ENCODE measurements at regions not wholly inside any gene's neighbourhood (a gene's known extent, or its start where the extent isn't known, plus 50 kb on each side); places are given as distances from the start of the nearest gene placed in this dataset.

DNA sequence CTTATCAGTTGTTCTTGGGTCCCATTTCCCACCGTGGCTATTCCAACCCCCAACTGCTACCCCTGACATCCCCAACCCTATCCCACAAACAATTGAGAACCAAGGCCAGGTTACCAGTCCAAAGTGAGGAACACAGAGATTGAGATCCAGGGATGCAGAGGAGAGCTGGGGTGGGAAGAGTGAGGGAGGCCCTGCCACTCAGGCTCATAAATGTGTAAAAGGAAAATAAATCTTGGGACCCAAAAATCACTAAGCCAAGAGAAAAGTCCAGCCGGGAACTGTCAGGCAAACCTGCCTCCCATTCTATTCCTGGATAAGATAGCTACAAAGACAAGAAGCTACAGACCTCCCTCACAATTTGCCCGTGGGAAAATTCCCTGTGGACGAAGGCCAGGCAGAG is 101.1 kb upstream of the DLG1 start:
- Histone ChIP-seq H3K9ac (ENCODE audit: low read depth, low read length) (no peak overlapping the region), H3K79me2 (ENCODE audit: insufficient read depth, low read length) (no peaks in the 10 kb centered on the region), H3K4me3 (ENCODE audit: low read depth in 1 of 2, low read length in 2 of 2) (no peak overlapping the region), H3K27me3 (ENCODE audit: insufficient read depth, low read length, poor library complexity) (no peaks in the 10 kb centered on the region), H3K36me3 (ENCODE audit: insufficient read depth, low read length) (no peaks in the 10 kb centered on the region), H3K4me1 (ENCODE audit: insufficient read depth, low read length) (no peaks in the 10 kb centered on the region), H3K9me3 (ENCODE audit: insufficient read depth, low read length, severe bottlenecking) (no peaks in the 10 kb centered on the region), H3K4me2 (ENCODE audit: insufficient read depth, low read length) (no peak overlapping the region), H2AFZ (ENCODE audit: low read depth, low read length) (no peak overlapping the region), H3K27ac (ENCODE audit: low read length) (no peak overlapping the region), H4K20me1 (ENCODE audit: insufficient read depth, low read length) (no peaks in the 10 kb centered on the region)
- no peak for DNase-seq
- no peak for ATAC-seq (ENCODE audit: insufficient read depth, low read depth)
- TF ChIP-seq EZH2 (IDR thresholded peaks at IDR 0.05; ENCODE audit: borderline replicate concordance, low read depth, low read length, severe bottlenecking), result no peak
- TF ChIP-seq, protein P1, sequence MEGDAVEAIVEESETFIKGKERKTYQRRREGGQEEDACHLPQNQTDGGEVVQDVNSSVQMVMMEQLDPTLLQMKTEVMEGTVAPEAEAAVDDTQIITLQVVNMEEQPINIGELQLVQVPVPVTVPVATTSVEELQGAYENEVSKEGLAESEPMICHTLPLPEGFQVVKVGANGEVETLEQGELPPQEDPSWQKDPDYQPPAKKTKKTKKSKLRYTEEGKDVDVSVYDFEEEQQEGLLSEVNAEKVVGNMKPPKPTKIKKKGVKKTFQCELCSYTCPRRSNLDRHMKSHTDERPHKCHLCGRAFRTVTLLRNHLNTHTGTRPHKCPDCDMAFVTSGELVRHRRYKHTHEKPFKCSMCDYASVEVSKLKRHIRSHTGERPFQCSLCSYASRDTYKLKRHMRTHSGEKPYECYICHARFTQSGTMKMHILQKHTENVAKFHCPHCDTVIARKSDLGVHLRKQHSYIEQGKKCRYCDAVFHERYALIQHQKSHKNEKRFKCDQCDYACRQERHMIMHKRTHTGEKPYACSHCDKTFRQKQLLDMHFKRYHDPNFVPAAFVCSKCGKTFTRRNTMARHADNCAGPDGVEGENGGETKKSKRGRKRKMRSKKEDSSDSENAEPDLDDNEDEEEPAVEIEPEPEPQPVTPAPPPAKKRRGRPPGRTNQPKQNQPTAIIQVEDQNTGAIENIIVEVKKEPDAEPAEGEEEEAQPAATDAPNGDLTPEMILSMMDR (IDR thresholded peaks at IDR 0.05; ENCODE audit: borderline replicate concordance, extremely low read depth, low read length, poor library complexity, severe bottlenecking), result no peak

DNA sequence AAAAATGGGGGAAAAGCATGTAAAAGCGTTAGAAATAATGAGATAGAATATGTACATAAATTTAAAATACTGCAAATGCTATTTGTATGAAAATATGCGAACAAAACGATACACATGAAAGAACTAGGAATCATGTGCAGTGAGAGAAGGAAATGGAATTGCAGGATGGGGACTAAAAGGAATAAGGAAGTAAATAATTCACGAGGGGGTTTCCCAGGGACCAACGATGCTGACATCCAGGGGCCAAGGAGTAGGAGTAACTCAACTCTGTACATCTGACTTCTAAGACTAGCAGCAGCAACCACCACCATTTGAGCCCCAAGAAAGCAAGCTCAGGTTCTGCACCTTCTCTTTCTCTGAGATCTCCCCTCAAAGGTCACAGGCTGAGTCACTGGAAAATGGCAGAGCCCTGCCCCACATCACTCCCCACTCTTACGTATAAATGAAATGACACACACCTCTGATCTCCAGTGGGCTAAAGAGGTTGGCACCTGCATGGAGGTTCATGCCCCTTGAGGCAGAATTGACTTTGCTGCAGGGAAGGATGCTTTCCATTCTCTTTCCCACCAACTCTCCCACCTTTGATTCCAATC is 100.0 kb upstream of the DLG1 start:
- no peak overlapping the region for H3K4me3 ChIP-seq (ENCODE audit: low read depth in 1 of 2, low read length in 2 of 2)
- no peak for TF ChIP-seq EZH2 (IDR thresholded peaks at IDR 0.05; ENCODE audit: borderline replicate concordance, low read depth, low read length, severe bottlenecking)
- TF ChIP-seq, protein P1 (IDR thresholded peaks at IDR 0.05; ENCODE audit: borderline replicate concordance, extremely low read depth, low read length, poor library complexity, severe bottlenecking), result no peak
- H3K79me2 ChIP-seq (ENCODE audit: insufficient read depth, low read length), result no peaks in the 10 kb centered on the region
- H3K4me1 ChIP-seq (ENCODE audit: insufficient read depth, low read length), result no peaks in the 10 kb centered on the region
- no peaks in the 10 kb centered on the region for H3K27me3 ChIP-seq (ENCODE audit: insufficient read depth, low read length, poor library complexity)
- no peak overlapping the region for H3K27ac ChIP-seq (ENCODE audit: low read length)
- no peak overlapping the region for H3K4me2 ChIP-seq (ENCODE audit: insufficient read depth, low read length)
- DNase-seq, result no peak
- H2AFZ ChIP-seq (ENCODE audit: low read depth, low read length), result no peak overlapping the region
- no peak overlapping the region for H3K9ac ChIP-seq (ENCODE audit: low read depth, low read length)
- H4K20me1 ChIP-seq (ENCODE audit: insufficient read depth, low read length), result no peaks in the 10 kb centered on the region
- no peak for ATAC-seq (ENCODE audit: insufficient read depth, low read depth)
- no peaks in the 10 kb centered on the region for H3K36me3 ChIP-seq (ENCODE audit: insufficient read depth, low read length)
- H3K9me3 ChIP-seq (ENCODE audit: insufficient read depth, low read length, severe bottlenecking), result no peaks in the 10 kb centered on the region

- no peak for DNase-seq
- H3K27ac ChIP-seq (ENCODE audit: low read length), result no peak overlapping the region
- H3K4me3 ChIP-seq (ENCODE audit: low read depth in 1 of 2, low read length in 2 of 2), result no peak overlapping the region
- no peak overlapping the region for H3K9ac ChIP-seq (ENCODE audit: low read depth, low read length)
- no peaks in the 10 kb centered on the region for H4K20me1 ChIP-seq (ENCODE audit: insufficient read depth, low read length)
- no peaks in the 10 kb centered on the region for H3K9me3 ChIP-seq (ENCODE audit: insufficient read depth, low read length, severe bottlenecking)
- no peaks in the 10 kb centered on the region for H3K36me3 ChIP-seq (ENCODE audit: insufficient read depth, low read length)
- no peak overlapping the region for H3K4me2 ChIP-seq (ENCODE audit: insufficient read depth, low read length)
- H3K27me3 ChIP-seq (ENCODE audit: insufficient read depth, low read length, poor library complexity), result no peaks in the 10 kb centered on the region
- H3K4me1 ChIP-seq (ENCODE audit: insufficient read depth, low read length), result no peaks in the 10 kb centered on the region
- TF ChIP-seq, protein P1 (IDR thresholded peaks at IDR 0.05; ENCODE audit: borderline replicate concordance, extremely low read depth, low read length, poor library complexity, severe bottlenecking), result no peak
- TF ChIP-seq EZH2 (IDR thresholded peaks at IDR 0.05; ENCODE audit: borderline replicate concordance, low read depth, low read length, severe bottlenecking), result no peak
- no peak for ATAC-seq (ENCODE audit: insufficient read depth, low read depth)
- H3K79me2 ChIP-seq (ENCODE audit: insufficient read depth, low read length), result no peaks in the 10 kb centered on the region
- H2AFZ ChIP-seq (ENCODE audit: low read depth, low read length), result no peak overlapping the region
These were observed 99.4 kb upstream of the DLG1 start for GRCh38 chr3:197397838-197398237.

Data from DND-41 (cell line).